Loucy (cell line): ENCODE measurements at regions not wholly inside any gene's neighbourhood (a gene's known extent, or its start where the extent isn't known, plus 50 kb on each side); places are given as distances from the start of the nearest gene placed in this dataset.

Experiments used
- EZH2phosphoT487 ChIP-seq: fragments of 200-600 bp; IDR thresholded peaks from 2 replicates; pipeline ENCODE4 v1.6.1; 2018; ENCODE audit warnings: antibody characterized with exemption, mild to moderate bottlenecking, moderate library complexity, borderline replicate concordance
- TF ChIP-seq, protein P1 (sequence below): fragments of 200-600 bp; sonication (generic); conservative IDR thresholded peaks from 2 replicates; pipeline ENCODE4 v1.5.1; 2014; ENCODE audit warnings: mild to moderate bottlenecking, antibody characterized with exemption, low read length

DNA sequence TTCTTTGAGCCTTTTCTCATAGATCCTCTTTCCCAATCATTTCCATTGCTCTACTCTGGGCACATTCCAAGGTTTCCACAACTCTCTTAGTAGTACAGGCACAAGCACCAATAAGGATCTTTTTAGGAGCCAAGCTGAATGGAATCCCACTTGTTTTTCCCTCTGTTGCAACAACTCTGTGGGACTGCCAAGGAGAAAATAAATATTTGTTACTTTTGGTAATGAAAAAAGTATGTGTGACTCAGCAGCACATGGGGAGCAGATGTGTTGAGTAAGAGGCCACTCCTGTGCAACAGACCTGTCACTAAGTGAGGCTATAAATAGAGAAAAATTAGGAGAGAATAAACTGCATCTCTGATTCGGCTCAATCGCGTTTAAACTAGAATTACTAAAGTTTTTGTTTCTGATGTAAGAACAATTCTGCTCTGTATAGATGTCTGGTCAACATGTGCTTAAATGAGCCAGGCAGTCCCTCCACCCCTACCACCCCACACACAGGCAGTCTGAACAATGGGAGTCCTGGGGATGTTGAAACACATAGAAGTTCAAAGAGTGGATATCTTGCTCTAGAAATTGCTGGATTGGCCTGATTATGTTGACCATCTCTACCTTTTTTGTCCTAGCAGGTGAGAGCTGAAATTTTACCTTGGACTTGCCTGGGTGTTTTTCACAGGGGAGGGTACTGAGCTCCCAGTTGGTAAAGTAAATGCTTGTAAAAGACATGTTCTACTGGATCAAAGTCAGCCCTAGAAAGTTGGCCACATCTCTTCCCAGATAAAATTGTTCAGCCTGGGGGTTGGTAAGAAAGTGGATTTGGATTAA lies 244.3 kb upstream of the NOVA1 start:
- TF ChIP-seq, protein P1, sequence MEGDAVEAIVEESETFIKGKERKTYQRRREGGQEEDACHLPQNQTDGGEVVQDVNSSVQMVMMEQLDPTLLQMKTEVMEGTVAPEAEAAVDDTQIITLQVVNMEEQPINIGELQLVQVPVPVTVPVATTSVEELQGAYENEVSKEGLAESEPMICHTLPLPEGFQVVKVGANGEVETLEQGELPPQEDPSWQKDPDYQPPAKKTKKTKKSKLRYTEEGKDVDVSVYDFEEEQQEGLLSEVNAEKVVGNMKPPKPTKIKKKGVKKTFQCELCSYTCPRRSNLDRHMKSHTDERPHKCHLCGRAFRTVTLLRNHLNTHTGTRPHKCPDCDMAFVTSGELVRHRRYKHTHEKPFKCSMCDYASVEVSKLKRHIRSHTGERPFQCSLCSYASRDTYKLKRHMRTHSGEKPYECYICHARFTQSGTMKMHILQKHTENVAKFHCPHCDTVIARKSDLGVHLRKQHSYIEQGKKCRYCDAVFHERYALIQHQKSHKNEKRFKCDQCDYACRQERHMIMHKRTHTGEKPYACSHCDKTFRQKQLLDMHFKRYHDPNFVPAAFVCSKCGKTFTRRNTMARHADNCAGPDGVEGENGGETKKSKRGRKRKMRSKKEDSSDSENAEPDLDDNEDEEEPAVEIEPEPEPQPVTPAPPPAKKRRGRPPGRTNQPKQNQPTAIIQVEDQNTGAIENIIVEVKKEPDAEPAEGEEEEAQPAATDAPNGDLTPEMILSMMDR: no peak
- TF ChIP-seq EZH2phosphoT487: no peak
